Neural crest cell (in vitro differentiated cells): ENCODE measurements at regions not wholly inside any gene's neighbourhood (a gene's known extent, or its start where the extent isn't known, plus 50 kb on each side); places are given as distances from the start of the nearest gene placed in this dataset.
A peak's percentile ranks its signal among the peaks of the same experiment; 100 is the strongest.

ENCODE experiments used
- DNase-seq: peaks from one replicate; pipeline ENCODE4 v3.0.0; 2021; ENCODE audit warnings: low read depth, mixed read lengths, low spot score
- H3K27ac Mint-ChIP-seq: one replicate; pipeline ENCODE4 v1.8.0; 2021; ENCODE audit warnings: mild to moderate bottlenecking, mixed read lengths; ENCODE audit not compliant: unreplicated experiment
- H3K27me3 Mint-ChIP-seq: 2 replicates; pipeline ENCODE4 v1.8.0; 2021; ENCODE audit warnings: low read depth, mild to moderate bottlenecking, mixed read lengths
- H3K36me3 Mint-ChIP-seq: 2 replicates; pipeline ENCODE4 v1.8.0; 2021; ENCODE audit warnings: low read depth, mild to moderate bottlenecking, mixed read lengths
- H3K4me1 Mint-ChIP-seq: 2 replicates; pipeline ENCODE4 v1.8.0; 2021; ENCODE audit warnings: mixed read lengths
- H3K4me3 Mint-ChIP-seq: one replicate; pipeline ENCODE4 v1.8.0; 2021; ENCODE audit warnings: mild to moderate bottlenecking, mixed read lengths
- H3K9me3 Mint-ChIP-seq: 2 replicates; pipeline ENCODE4 v1.8.0; 2021; ENCODE audit warnings: mixed read lengths
- TF ChIP-seq, protein P1 (sequence below): fragments of 200-600 bp; sonication (generic); conservative IDR thresholded peaks from 2 replicates; pipeline ENCODE4 v1.5.0; 2021; ENCODE audit warnings: antibody characterized with exemption, mild to moderate bottlenecking

DNA sequence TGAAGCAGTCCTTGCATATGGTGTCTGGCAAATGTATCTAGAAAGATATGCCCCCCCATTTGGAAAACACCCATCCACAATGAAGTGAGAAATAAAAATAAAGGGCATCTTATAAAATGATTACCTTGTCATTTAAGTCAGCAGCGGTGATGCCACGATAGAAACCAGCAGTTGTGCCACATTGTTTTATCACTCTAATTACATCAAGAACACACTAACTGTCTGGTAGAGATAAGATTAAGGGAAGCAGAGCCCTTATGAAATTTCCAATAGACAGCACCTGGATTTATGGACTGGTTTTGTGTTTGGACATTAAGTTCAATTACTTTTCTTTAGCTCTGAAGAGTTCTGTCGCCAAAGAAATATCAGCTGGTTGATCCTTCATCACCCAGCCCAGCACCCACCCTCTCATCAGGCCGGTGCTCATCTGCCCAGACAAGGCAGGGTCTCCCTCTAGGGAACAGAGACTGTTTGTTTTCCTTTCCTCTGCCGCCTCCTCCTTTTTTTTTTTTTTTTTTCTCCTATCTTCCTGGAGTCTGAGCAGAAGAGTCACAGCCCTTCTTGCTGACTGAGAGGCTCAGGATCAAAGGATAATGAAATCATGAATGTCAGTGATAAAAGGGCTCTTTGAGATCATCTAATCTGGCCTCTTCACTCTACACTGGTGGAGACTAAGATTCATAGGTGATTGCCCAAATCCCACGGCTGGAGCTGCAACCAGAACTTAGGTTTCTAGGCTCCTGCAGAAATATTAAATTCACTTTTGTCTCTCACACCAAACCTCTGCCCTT, 464.1 kb downstream of the NTRK3 start:
- TF ChIP-seq, protein P1, sequence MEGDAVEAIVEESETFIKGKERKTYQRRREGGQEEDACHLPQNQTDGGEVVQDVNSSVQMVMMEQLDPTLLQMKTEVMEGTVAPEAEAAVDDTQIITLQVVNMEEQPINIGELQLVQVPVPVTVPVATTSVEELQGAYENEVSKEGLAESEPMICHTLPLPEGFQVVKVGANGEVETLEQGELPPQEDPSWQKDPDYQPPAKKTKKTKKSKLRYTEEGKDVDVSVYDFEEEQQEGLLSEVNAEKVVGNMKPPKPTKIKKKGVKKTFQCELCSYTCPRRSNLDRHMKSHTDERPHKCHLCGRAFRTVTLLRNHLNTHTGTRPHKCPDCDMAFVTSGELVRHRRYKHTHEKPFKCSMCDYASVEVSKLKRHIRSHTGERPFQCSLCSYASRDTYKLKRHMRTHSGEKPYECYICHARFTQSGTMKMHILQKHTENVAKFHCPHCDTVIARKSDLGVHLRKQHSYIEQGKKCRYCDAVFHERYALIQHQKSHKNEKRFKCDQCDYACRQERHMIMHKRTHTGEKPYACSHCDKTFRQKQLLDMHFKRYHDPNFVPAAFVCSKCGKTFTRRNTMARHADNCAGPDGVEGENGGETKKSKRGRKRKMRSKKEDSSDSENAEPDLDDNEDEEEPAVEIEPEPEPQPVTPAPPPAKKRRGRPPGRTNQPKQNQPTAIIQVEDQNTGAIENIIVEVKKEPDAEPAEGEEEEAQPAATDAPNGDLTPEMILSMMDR = no peak
- Mint-ChIP-seq H3K27ac (no peak overlapping the region), H3K9me3 (no peaks in the 10 kb centered on the region), H3K4me3 (no peak overlapping the region), H3K4me1 (peaks cover 9% of the 10 kb centered on the region), H3K27me3 (peaks cover 8% of the 10 kb centered on the region), H3K36me3 (no peaks in the 10 kb centered on the region)
- no peak for DNase-seq

DNA sequence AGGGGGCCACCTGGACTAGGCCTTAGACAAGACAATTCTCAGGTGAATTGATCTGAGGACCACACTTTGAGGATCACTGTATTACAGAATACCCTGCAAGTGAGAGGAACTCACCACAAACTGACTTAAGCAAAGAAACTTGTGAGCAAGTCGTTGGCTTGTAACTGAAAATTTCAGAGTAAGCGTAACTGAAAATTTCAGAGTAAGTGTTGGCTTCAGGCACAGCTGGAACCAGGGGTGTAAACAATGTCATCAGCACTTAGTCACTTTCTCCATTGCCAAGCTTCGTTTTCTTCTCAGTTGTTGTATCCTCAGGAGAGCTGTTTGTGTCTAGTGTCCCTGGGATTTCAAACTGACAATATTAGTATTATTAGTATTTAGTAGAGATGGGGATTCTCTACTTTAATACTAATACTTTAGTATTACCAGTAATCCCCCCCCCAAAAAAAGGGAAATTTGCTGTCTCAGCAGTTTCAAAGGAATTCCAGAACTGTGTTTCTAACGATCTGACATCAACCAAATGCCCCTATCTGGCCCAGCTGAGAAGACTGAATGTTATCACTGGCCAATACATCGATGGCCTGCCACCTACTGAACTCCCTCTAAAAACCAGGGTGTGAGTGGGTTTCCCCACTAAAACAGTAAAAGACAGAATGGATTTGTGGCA, 474.4 kb downstream of the NTRK3 start:
- no peaks in the 10 kb centered on the region for H3K36me3 Mint-ChIP-seq
- H3K27ac Mint-ChIP-seq = no peak overlapping the region
- no peaks in the 10 kb centered on the region for H3K27me3 Mint-ChIP-seq
- DNase-seq = no peak
- peaks cover 6% of the 10 kb centered on the region for H3K4me1 Mint-ChIP-seq
- H3K4me3 Mint-ChIP-seq = no peak overlapping the region
- peaks cover 2% of the 10 kb centered on the region for H3K9me3 Mint-ChIP-seq
- TF ChIP-seq, protein P1 = no peak

DNA sequence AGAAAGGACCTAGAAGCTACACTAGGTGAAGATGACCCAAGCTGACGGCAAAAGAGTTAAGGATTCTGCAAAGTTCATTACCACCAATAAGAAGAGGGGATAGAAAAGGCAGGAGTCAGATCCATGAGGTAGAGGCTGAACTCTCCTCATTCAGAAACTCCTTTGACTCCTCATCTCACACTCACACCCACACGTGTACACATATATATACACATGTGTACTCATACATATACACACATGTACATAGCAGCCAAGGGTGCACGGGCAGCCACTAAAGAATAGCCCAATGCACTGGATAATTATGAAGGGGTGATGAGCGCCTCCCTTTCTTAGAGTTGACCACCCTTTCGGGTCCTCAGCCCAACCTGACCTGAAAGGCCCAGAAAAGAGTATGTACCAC, 476.8 kb downstream of the NTRK3 start:
- DNase-seq = no peak
- Mint-ChIP-seq H3K27me3 (no peaks in the 10 kb centered on the region), H3K27ac (no peak overlapping the region), H3K4me1 (peaks cover 9% of the 10 kb centered on the region), H3K36me3 (no peaks in the 10 kb centered on the region), H3K9me3 (peaks cover 2% of the 10 kb centered on the region), H3K4me3 (no peak overlapping the region)
- TF ChIP-seq, protein P1 = no peak

DNA sequence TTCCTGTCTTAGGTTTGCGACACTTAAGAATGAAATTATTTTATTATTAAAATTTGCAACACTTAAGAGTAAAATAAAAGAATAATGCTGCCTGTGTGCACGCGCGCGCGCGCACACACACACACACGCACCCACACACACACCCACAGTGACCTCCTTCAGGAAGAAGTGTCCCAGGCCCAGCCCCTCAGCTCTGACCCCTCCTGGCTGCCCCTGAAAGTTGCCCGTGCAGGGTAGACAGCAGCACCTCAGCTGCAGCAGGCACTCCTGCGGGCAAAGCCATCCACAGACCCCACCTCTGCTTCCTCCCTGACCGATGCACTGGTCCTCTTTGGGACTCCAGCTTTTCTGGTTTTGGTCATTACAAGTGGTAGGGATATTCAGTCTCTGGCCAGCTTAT, 478.2 kb downstream of the NTRK3 start:
- H3K9me3 Mint-ChIP-seq = peaks cover 2% of the 10 kb centered on the region
- no peaks in the 10 kb centered on the region for H3K36me3 Mint-ChIP-seq
- no peaks in the 10 kb centered on the region for H3K27me3 Mint-ChIP-seq
- TF ChIP-seq, protein P1 = no peak
- H3K4me3 Mint-ChIP-seq = no peak overlapping the region
- H3K27ac Mint-ChIP-seq = peak overlapping the region; percentile 43
- no peak for DNase-seq
- peaks cover 9% of the 10 kb centered on the region for H3K4me1 Mint-ChIP-seq

DNA sequence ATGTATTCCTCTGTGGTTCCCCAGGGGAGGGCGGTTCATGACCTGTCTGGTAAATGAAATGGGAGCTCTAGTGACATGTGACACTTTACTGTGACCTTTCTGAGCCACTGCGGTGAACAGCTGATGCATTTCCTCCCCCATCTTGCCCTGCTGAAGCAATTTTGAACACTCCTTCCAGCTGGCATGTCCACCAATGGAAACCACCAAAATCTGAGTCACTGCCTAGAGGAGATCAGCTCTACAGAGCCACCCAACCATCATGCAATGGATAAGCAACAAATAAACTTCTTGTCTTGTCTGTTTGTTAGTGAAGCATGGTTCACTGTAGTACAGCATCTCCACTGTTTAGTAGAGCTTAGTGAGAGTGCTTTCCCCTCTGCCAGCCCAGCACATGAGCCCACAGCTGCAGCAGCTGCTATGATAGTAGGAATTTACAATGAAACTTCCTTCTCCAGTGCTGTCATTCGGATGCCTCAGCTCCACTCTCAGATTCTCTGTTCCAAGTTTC, 479.4 kb downstream of the NTRK3 start:
- Mint-ChIP-seq H3K36me3 (no peaks in the 10 kb centered on the region), H3K9me3 (peaks cover 2% of the 10 kb centered on the region), H3K27me3 (no peaks in the 10 kb centered on the region), H3K4me1 (peaks cover 9% of the 10 kb centered on the region), H3K27ac (no peak overlapping the region), H3K4me3 (no peak overlapping the region)
- DNase-seq = no peak
- TF ChIP-seq, protein P1 = no peak
